ENCODE measurements at regions not wholly inside any gene's neighbourhood (a gene's known extent, or its start where the extent isn't known, plus 50 kb on each side); places are given as distances from the start of the nearest gene placed in this dataset.
A peak's percentile ranks its signal among the peaks of the same experiment; 100 is the strongest.

DNA sequence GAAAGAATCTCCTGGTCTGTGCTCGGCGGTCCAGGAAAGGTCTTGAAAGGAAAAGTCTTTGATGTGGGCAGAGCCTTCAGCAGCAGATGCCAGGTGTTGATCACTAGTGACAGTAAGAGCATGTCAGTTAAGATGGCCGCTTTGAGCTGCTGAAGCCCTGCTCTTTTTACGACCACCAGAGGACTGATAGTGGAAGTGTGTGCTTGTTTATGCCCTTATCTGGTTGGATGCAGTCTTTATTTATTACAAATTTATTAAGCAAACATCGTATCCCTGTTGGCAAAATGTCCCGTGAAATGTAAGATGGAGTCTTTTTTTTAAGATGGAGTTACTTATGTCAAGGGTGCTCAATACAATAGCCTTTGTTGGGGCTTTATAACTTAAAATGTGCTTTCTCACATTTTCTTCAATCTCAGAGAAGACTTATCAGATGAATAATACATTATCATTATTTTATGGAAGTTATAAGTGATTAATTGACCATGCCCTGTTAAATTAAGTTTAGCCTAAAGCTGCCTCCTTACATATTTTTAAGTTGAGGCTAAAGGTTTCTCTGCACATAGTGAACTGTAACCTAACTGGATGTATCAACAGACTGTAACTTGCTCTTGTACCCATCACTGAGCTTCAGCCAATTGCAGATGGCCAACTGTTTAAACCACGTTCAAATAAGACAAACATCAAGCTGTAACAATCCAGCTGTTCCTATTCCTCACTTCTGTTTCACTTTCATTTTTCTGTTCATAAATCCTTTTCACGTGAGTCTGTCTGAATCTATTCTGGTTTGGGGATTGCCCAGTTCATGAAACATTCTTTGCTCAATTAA is 97.4 kb upstream of the PIK3CG start:
- TF ChIP-seq POLR2AphosphoS5 (IDR thresholded peaks at IDR 0.05): no peak
- TF ChIP-seq POLR2A (IDR thresholded peaks at IDR 0.05): no peak
- Histone ChIP-seq H3K27ac (peak overlapping the region in 3 of 5 donors; percentile 10 to 67 (median 66)), H3K27me3 (no peaks in the 10 kb centered on the region), H3K4me1 (peaks cover 0 to 10% (median 8%) of the 10 kb centered on the region in 4 donors), H3K9me3 (no peaks in the 10 kb centered on the region), H3K4me3 (peak overlapping the region in 1 of 4 donors; percentile 11), H3K36me3 (no peaks in the 10 kb centered on the region)
- peak in 1 of 2 donors; percentile 24 for DNase-seq
- intact Hi-C loops (cut with DNase I; ENCODE audit: low total_unique reads): no loop called here
- 55 to 62% (median 58%) methylated on average over 8 of the region's 8 CpGs for WGBS, 5 donors

DNA sequence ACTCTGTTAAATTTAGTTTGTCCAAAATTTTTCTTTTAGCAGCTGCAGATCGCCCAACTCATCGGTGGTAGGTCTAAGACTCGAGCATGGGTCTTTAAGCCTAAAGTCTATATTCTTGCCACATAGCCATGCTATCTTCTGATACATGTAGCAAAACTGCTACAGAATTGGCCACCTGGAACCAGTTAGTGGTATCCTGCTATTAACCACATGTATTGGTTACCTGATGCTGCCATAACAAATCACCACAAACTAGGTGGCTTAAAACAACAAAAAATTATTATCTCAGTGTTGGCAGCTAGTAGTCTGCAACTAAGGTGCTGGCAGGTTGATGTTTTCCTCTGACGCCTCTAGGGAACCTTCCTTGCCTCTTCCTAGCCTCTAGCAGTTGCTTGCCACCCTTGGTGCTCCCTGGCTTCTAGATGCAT is 96.7 kb upstream of the PIK3CG start:
- H3K4me3 ChIP-seq: peak overlapping the region in 1 of 4 donors; percentile 11
- H3K9me3 ChIP-seq: no peaks in the 10 kb centered on the region
- no peak for TF ChIP-seq EP300 (IDR thresholded peaks at IDR 0.05)
- TF ChIP-seq, protein P1, sequence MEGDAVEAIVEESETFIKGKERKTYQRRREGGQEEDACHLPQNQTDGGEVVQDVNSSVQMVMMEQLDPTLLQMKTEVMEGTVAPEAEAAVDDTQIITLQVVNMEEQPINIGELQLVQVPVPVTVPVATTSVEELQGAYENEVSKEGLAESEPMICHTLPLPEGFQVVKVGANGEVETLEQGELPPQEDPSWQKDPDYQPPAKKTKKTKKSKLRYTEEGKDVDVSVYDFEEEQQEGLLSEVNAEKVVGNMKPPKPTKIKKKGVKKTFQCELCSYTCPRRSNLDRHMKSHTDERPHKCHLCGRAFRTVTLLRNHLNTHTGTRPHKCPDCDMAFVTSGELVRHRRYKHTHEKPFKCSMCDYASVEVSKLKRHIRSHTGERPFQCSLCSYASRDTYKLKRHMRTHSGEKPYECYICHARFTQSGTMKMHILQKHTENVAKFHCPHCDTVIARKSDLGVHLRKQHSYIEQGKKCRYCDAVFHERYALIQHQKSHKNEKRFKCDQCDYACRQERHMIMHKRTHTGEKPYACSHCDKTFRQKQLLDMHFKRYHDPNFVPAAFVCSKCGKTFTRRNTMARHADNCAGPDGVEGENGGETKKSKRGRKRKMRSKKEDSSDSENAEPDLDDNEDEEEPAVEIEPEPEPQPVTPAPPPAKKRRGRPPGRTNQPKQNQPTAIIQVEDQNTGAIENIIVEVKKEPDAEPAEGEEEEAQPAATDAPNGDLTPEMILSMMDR (IDR thresholded peaks at IDR 0.05): no peak
- TF ChIP-seq POLR2A (IDR thresholded peaks at IDR 0.05): no peak
- no peak for TF ChIP-seq POLR2AphosphoS5 (IDR thresholded peaks at IDR 0.05)
- H3K36me3 ChIP-seq: no peaks in the 10 kb centered on the region
- peaks cover 0 to 10% (median 8%) of the 10 kb centered on the region in 4 donors for H3K4me1 ChIP-seq
- H3K27ac ChIP-seq: peak overlapping the region in 3 of 5 donors; percentile 10 to 67 (median 66)
- intact Hi-C loops (cut with DNase I; ENCODE audit: low total_unique reads): no loop called here
- 64 to 73% (median 72%) methylated on average over 4 of the region's 4 CpGs for WGBS, 5 donors
- no peaks in the 10 kb centered on the region for H3K27me3 ChIP-seq
- no peak for DNase-seq

DNA sequence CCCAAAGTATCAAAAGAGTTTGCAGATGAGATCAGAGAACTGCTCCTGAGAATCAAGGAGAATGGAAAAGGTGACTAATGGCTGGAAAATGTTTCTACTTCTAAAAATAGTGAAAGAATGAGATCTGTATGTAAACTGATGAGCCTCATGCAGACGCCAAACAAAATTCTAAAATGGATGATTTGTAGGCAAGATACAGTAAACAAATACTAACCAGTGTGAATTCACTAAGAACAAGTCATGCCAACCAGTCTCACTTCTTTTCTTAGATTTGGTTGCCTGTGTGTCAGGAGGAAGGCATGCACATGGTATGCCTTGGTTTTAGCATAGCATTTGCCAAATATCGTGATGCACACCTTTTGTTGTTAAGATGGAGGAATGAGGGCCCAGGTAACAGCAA is 94.9 kb upstream of the PIK3CG start:
- Histone ChIP-seq H3K27ac (peak overlapping the region in 1 of 5 donors; percentile 67), H3K9me3 (no peaks in the 10 kb centered on the region)

DNA sequence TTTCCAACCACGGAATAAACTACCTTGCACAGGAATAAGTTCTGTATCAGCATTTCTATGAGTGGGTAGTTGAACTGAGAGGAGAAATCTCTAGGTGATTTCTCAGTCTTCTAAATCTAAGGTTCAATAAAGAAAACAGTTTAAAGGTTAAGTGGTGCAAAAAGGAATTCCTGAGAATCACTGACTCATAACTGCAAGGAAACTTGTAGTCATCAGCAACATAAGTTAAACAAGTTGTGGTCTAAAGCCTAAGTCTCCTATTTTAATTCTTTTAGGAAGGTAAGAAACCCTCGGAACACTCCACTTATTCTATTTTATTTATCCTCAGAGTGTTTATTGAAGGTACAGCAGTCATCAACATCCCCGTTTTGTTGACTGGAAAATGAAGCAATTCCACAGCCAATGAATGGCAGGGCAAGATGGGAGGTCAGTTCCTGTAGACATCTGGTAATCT is 92.4 kb upstream of the PIK3CG start:
- no peak for DNase-seq
- no peaks in the 10 kb centered on the region for H3K9me3 ChIP-seq
- no peak for TF ChIP-seq POLR2AphosphoS5 (IDR thresholded peaks at IDR 0.05)
- TF ChIP-seq EP300 (IDR thresholded peaks at IDR 0.05): no peak
- no peak overlapping the region for H3K4me3 ChIP-seq
- intact Hi-C loops (cut with DNase I; ENCODE audit: low total_unique reads): no loop called here
- no peaks in the 10 kb centered on the region for H3K36me3 ChIP-seq
- no peaks in the 10 kb centered on the region for H3K27me3 ChIP-seq
- 60 to 75% (median 68%) methylated on average over 3 of the region's 3 CpGs for WGBS, 5 donors
- H3K27ac ChIP-seq: peak overlapping the region in 1 of 5 donors; percentile 1
- peaks cover 0 to 23% (median 7%) of the 10 kb centered on the region in 4 donors for H3K4me1 ChIP-seq

More for the DNA sequence above, 94.9 kb upstream of the PIK3CG start:
- no peak for DNase-seq
- Histone ChIP-seq H3K36me3 (no peaks in the 10 kb centered on the region), H3K4me1 (peaks cover 0 to 13% (median 8%) of the 10 kb centered on the region in 4 donors), H3K27me3 (no peaks in the 10 kb centered on the region), H3K4me3 (no peak overlapping the region)
- peak in 1 of 3 donors; percentile 6 for TF ChIP-seq POLR2AphosphoS5 (IDR thresholded peaks at IDR 0.05)
- TF ChIP-seq POLR2A (IDR thresholded peaks at IDR 0.05): no peak
- intact Hi-C loops (cut with DNase I; ENCODE audit: low total_unique reads): no loop called here
- 59 to 73% (median 69%) methylated on average over 2 of the region's 2 CpGs for WGBS, 5 donors

DNA sequence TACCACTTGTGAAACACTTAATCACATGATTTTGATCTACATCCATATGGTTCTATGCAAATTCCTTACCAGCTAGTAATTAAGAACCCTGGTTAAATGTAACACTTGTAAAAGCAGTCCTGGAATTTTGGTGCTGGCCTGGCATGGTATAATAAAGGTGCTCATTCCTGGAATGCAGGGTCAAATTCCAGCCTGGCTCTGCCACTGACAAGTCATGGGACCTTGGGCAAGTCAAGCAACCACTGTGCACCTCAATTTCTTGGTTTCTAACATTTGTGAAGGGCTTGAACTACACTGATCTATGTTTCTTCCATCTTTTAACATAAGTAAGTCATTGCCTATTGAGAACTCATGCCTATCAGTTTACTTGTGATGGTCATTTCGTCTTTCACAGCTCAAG is 91.9 kb upstream of the PIK3CG start:
- WGBS, 5 donors: 79 to 91% (median 81%) methylated on average over 1 of the region's 1 CpG
- H3K27ac ChIP-seq: peak overlapping the region in 1 of 5 donors; percentile 1
- H3K4me3 ChIP-seq: no peak overlapping the region
- TF ChIP-seq POLR2A (IDR thresholded peaks at IDR 0.05): no peak
- no peak for TF ChIP-seq POLR2AphosphoS5 (IDR thresholded peaks at IDR 0.05)
- TF ChIP-seq, protein P1 (IDR thresholded peaks at IDR 0.05): no peak
- TF ChIP-seq EP300 (IDR thresholded peaks at IDR 0.05): no peak
- DNase-seq: no peak
- no peaks in the 10 kb centered on the region for H3K36me3 ChIP-seq
- H3K27me3 ChIP-seq: no peaks in the 10 kb centered on the region
- intact Hi-C loops (cut with DNase I; ENCODE audit: low total_unique reads): no loop called here
- no peaks in the 10 kb centered on the region for H3K9me3 ChIP-seq
- peaks cover 0 to 18% (median 4%) of the 10 kb centered on the region in 4 donors for H3K4me1 ChIP-seq
